H1 (cell line): ENCODE measurements at regions not wholly inside any gene's neighbourhood (a gene's known extent, or its start where the extent isn't known, plus 50 kb on each side); places are given as distances from the start of the nearest gene placed in this dataset.

Experiments used
- ASH2L ChIP-seq: fragments of 200-600, 300-600 bp; sonication (generic); IDR thresholded peaks from one replicate; pipeline ENCODE4 v1.7.1; 2017; ENCODE audit warnings: low read length
- EP300 ChIP-seq, 2 experiments: IDR thresholded peaks; 1 replicate in 1 of 2; 2 replicates in 1 of 2; pipeline ENCODE4 v1.6.1; 2011 to 2012; ENCODE audit warnings: low read depth in 2 of 2, low read length in 2 of 2, mild to moderate bottlenecking in 2 of 2, borderline replicate concordance in 1 of 2, inconsistent platforms in 1 of 2, moderate library complexity in 1 of 2
- EZH2 ChIP-seq: fragments of 200-600 bp; sonication (generic); IDR thresholded peaks from 2 replicates; pipeline ENCODE4 v1.7.1; 2012; ENCODE audit warnings: low read depth, mild to moderate bottlenecking, moderate library complexity, low read length, inconsistent platforms; ENCODE audit not compliant: severe bottlenecking
- JUN ChIP-seq: IDR thresholded peaks from 2 replicates; pipeline ENCODE4 v1.6.1; 2011; ENCODE audit warnings: low read depth, mild to moderate bottlenecking, improper control_type of control experiment, low read length
- MAFK ChIP-seq: IDR thresholded peaks from 2 replicates; pipeline ENCODE4 v1.6.1; 2012; ENCODE audit warnings: low read depth, mild to moderate bottlenecking, improper control_type of control experiment, low read length
- ZNF274 ChIP-seq: IDR thresholded peaks from 2 replicates; pipeline ENCODE4 v1.7.0; 2012; ENCODE audit warnings: low read length, borderline replicate concordance; ENCODE audit errors: extremely low read depth
- TF ChIP-seq, protein P1 (sequence below), 3 experiments: IDR thresholded peaks; 1 replicate in 2 of 3; 2 replicates in 1 of 3; pipeline versions ENCODE4 v1.5.1 to v1.6.1; 2011; ENCODE audit warnings: low read length in 3 of 3, mild to moderate bottlenecking in 3 of 3, inconsistent platforms in 2 of 3, low read depth in 1 of 3, moderate library complexity in 1 of 3; ENCODE audit not compliant: insufficient read depth in 1 of 3; ENCODE audit errors: control extremely low read depth in 1 of 3

DNA sequence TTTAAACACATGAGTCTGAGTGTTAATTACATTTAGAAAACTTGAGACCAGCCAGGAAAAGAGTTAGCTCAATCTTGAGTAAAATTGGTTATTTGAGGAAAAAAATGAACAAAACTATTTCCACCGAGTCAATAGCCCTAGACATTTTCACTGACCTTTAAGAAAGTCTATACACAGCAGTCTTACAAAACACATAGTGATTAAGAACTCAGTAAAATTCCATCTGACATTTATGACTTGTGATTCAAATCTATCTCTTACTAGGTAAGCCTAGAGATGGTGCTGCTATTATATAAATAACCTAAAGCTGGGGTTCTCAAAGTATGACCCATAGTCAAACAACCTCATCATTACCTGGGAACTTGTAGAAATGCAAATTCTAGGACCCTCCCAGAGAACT lies 109.1 kb upstream of the COL8A1 start:
- TF ChIP-seq MAFK (no peak), EP300 (IDR thresholded peaks at IDR 0.05; ENCODE audit: borderline replicate concordance in 1 of 2, low read depth in 2 of 2, low read length in 2 of 2) (no peak), JUN (no peak), ASH2L (no peak), EZH2 (no peak), ZNF274 (no peak)
- TF ChIP-seq, protein P1, sequence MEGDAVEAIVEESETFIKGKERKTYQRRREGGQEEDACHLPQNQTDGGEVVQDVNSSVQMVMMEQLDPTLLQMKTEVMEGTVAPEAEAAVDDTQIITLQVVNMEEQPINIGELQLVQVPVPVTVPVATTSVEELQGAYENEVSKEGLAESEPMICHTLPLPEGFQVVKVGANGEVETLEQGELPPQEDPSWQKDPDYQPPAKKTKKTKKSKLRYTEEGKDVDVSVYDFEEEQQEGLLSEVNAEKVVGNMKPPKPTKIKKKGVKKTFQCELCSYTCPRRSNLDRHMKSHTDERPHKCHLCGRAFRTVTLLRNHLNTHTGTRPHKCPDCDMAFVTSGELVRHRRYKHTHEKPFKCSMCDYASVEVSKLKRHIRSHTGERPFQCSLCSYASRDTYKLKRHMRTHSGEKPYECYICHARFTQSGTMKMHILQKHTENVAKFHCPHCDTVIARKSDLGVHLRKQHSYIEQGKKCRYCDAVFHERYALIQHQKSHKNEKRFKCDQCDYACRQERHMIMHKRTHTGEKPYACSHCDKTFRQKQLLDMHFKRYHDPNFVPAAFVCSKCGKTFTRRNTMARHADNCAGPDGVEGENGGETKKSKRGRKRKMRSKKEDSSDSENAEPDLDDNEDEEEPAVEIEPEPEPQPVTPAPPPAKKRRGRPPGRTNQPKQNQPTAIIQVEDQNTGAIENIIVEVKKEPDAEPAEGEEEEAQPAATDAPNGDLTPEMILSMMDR (IDR thresholded peaks at IDR 0.05; ENCODE audit: control extremely low read depth in 1 of 3, insufficient read depth in 1 of 3, low read depth in 1 of 3, low read length in 3 of 3) = no peak
